HG02885 (cell line): ENCODE measurements at regions not wholly inside any gene's neighbourhood (a gene's known extent, or its start where the extent isn't known, plus 50 kb on each side); places are given as distances from the start of the nearest gene placed in this dataset.

Experiments
- ATAC-seq: cut with Tn5 transposase; IDR thresholded peaks from one replicate; pipeline ENCODE4 v1.9.1; 2021; ENCODE audit warnings: mild to moderate bottlenecking; ENCODE audit not compliant: unreplicated experiment, poor library complexity

- no peak for ATAC-seq
Observed at GRCh38 chr10:128514536-128514935, 388.3 kb upstream of the MKI67 start.

GRCh38 chr10:128516180-128516579, 390.0 kb upstream of the MKI67 start:
- no peak for ATAC-seq

- ATAC-seq, result no peak
Observed at GRCh38 chr10:128517167-128517566, 390.9 kb upstream of the MKI67 start.

- ATAC-seq, result no peak
Observed at GRCh38 chr10:128518000-128518399, 391.8 kb upstream of the MKI67 start.

- no peak for ATAC-seq
Observed at GRCh38 chr10:128519581-128519980, 393.4 kb upstream of the MKI67 start.

GRCh38 chr10:128520211-128520815, 394.1 kb upstream of the MKI67 start:
- no peak for ATAC-seq

- no peak for ATAC-seq
Observed at GRCh38 chr10:128522551-128523308, 396.5 kb upstream of the MKI67 start.

GRCh38 chr10:128525444-128525843, 399.2 kb upstream of the MKI67 start:
- no peak for ATAC-seq

GRCh38 chr10:128525936-128526335, 399.7 kb upstream of the MKI67 start:
- ATAC-seq, result no peak

GRCh38 chr10:128526791-128527375, 400.7 kb upstream of the MKI67 start:
- ATAC-seq, result no peak

GRCh38 chr10:128527711-128528110, 401.5 kb upstream of the MKI67 start:
- no peak for ATAC-seq

- no peak for ATAC-seq
Observed at GRCh38 chr10:128528167-128528566, 401.9 kb upstream of the MKI67 start.

- ATAC-seq, result no peak
Observed at GRCh38 chr10:128528781-128529180, 402.6 kb upstream of the MKI67 start.

- ATAC-seq, result no peak
Observed at GRCh38 chr10:128529225-128529624, 403.0 kb upstream of the MKI67 start.

- no peak for ATAC-seq
Observed at GRCh38 chr10:128530301-128530700, 404.1 kb upstream of the MKI67 start.

- ATAC-seq, result no peak
Observed at GRCh38 chr10:128530946-128531345, 404.7 kb upstream of the MKI67 start.

- ATAC-seq, result no peak
Observed at GRCh38 chr10:128534686-128535085, 408.5 kb upstream of the MKI67 start.

- no peak for ATAC-seq
Observed at GRCh38 chr10:128536259-128536658, 410.0 kb upstream of the MKI67 start.

GRCh38 chr10:128537834-128538330, 411.7 kb upstream of the MKI67 start:
- no peak for ATAC-seq

GRCh38 chr10:128538671-128539070, 412.4 kb upstream of the MKI67 start:
- no peak for ATAC-seq

- no peak for ATAC-seq
Observed at GRCh38 chr10:128539510-128540127, 413.4 kb upstream of the MKI67 start.
